WTC11 (cell line): ENCODE measurements at regions not wholly inside any gene's neighbourhood (a gene's known extent, or its start where the extent isn't known, plus 50 kb on each side); places are given as distances from the start of the nearest gene placed in this dataset.

ENCODE experiments used
- ATAC-seq: fragments of 200-7000 bp; cut with Tn5 transposase; 2 replicates; pipeline ENCODE4 v1.10.0; 2021; ENCODE audit warnings: mild to moderate bottlenecking, moderate library complexity
- CTCF ChIA-PET: fragments of 300-600 bp; sonication (Branson Sonifier 250); formaldehyde crosslinking; loops from one replicate; lab custom pipeline; 2021; ENCODE audit warnings: antibody characterized with exemption; lab: Charles Lee
- POLR2A ChIA-PET: fragments of 350-600 bp; sonication (Branson Sonifier 250); formaldehyde crosslinking; loops from one replicate; lab custom pipeline; 2021; ENCODE audit warnings: antibody characterized with exemption; lab: Charles Lee
- DNase-seq: peaks from one replicate; pipeline ENCODE4 v3.0.0; 2021; ENCODE audit warnings: low spot score
- H3K27ac Mint-ChIP-seq: 2 replicates; pipeline ENCODE4 v1.8.0; 2021; ENCODE audit warnings: mixed read lengths
- H3K27me3 Mint-ChIP-seq: 2 replicates; pipeline ENCODE4 v1.8.0; 2021; ENCODE audit warnings: low read depth, mild to moderate bottlenecking, moderate library complexity, mixed read lengths
- H3K36me3 Mint-ChIP-seq: 2 replicates; pipeline ENCODE4 v1.8.0; 2021; ENCODE audit warnings: mixed read lengths
- H3K4me1 Mint-ChIP-seq: 2 replicates; pipeline ENCODE4 v1.8.0; 2022; ENCODE audit warnings: mixed read lengths
- H3K4me3 Mint-ChIP-seq: 2 replicates; pipeline ENCODE4 v1.8.0; 2021; ENCODE audit warnings: mild to moderate bottlenecking, moderate library complexity, mixed read lengths
- H3K9me3 Mint-ChIP-seq: 2 replicates; pipeline ENCODE4 v1.8.0; 2021; ENCODE audit warnings: mixed read lengths
- ATF3 ChIP-seq: sonication (generic); formaldehyde crosslinking; conservative IDR thresholded peaks from 2 replicates; pipeline ENCODE4 v1.8.1; 2022; ENCODE audit warnings: mild to moderate bottlenecking, missing genetic modification reagents
- CREM ChIP-seq: sonication (generic); formaldehyde crosslinking; IDR thresholded peaks from 2 replicates; pipeline ENCODE4 v1.8.1; 2022; ENCODE audit warnings: mild to moderate bottlenecking, missing genetic modification reagents, moderate library complexity
- EMX1 ChIP-seq: fragments of 250-450 bp; sonication (Bioruptor Pico); IDR thresholded peaks from 2 replicates; pipeline ENCODE4 v1.8.0; 2021; ENCODE audit warnings: mild to moderate bottlenecking
- ESRRA ChIP-seq: sonication (generic); formaldehyde crosslinking; IDR thresholded peaks from 2 replicates; pipeline ENCODE4 v1.8.1; 2022; ENCODE audit warnings: mild to moderate bottlenecking, missing genetic modification reagents, borderline replicate concordance
- FOXJ3 ChIP-seq: sonication (generic); formaldehyde crosslinking; IDR thresholded peaks from 2 replicates; pipeline ENCODE4 v1.9.0; 2021; ENCODE audit warnings: missing genetic modification reagents, mild to moderate bottlenecking, borderline replicate concordance
- MXD4 ChIP-seq: fragments of 250-450 bp; sonication (Bioruptor Pico); IDR thresholded peaks from 2 replicates; pipeline ENCODE4 v1.8.0; 2021; ENCODE audit warnings: mild to moderate bottlenecking, moderate library complexity, borderline replicate concordance
- NFATC4 ChIP-seq: fragments of 250-450 bp; sonication (Bioruptor Pico); IDR thresholded peaks from 2 replicates; pipeline ENCODE4 v1.9.0; 2021; ENCODE audit warnings: mild to moderate bottlenecking
- NR2C2 ChIP-seq: sonication (generic); formaldehyde crosslinking; IDR thresholded peaks from 2 replicates; pipeline ENCODE4 v1.8.0; 2022; ENCODE audit warnings: mild to moderate bottlenecking, missing genetic modification reagents
- SMAD3 ChIP-seq: sonication (generic); formaldehyde crosslinking; IDR thresholded peaks from 2 replicates; pipeline ENCODE4 v1.8.0; 2022; ENCODE audit warnings: missing genetic modification reagents, mild to moderate bottlenecking, borderline replicate concordance
- ZBTB43 ChIP-seq: sonication (generic); formaldehyde crosslinking; IDR thresholded peaks from 2 replicates; pipeline ENCODE4 v1.8.1; 2023; ENCODE audit warnings: mild to moderate bottlenecking, missing genetic modification reagents
- ZMAT4 ChIP-seq: fragments of 250-450 bp; sonication (Bioruptor Pico); IDR thresholded peaks from 2 replicates; pipeline ENCODE4 v1.9.0; 2021; ENCODE audit warnings: mild to moderate bottlenecking
- ZNF138 ChIP-seq: sonication (generic); formaldehyde crosslinking; conservative IDR thresholded peaks from 2 replicates; pipeline ENCODE4 v1.8.1; 2022; ENCODE audit warnings: mild to moderate bottlenecking, moderate library complexity, missing genetic modification reagents
- ZNF232 ChIP-seq: sonication (generic); formaldehyde crosslinking; IDR thresholded peaks from 2 replicates; pipeline ENCODE4 v1.8.0; 2022; ENCODE audit warnings: mild to moderate bottlenecking, missing genetic modification reagents
- ZNF396 ChIP-seq: fragments of 250-450 bp; sonication (Bioruptor Pico); IDR thresholded peaks from 2 replicates; pipeline ENCODE4 v1.8.0; 2021; ENCODE audit warnings: mild to moderate bottlenecking, moderate library complexity, borderline replicate concordance
- ZNF423 ChIP-seq: fragments of 250-450 bp; sonication (Bioruptor Pico); IDR thresholded peaks from 2 replicates; pipeline ENCODE4 v2.1.2; 2022; ENCODE audit warnings: mild to moderate bottlenecking, moderate library complexity
- ZSCAN18 ChIP-seq: fragments of 250-450 bp; sonication (Bioruptor Pico); IDR thresholded peaks from 2 replicates; pipeline ENCODE4 v2.1.2; 2022; ENCODE audit warnings: mild to moderate bottlenecking, moderate library complexity
- TF ChIP-seq, protein P1 (sequence below): sonication (generic); formaldehyde crosslinking; IDR thresholded peaks from 2 replicates; pipeline ENCODE4 v1.8.1; 2023; ENCODE audit warnings: mild to moderate bottlenecking, missing genetic modification reagents, borderline replicate concordance
- TF ChIP-seq, protein P2 (sequence below): sonication (generic); formaldehyde crosslinking; IDR thresholded peaks from 2 replicates; pipeline ENCODE4 v1.8.1; 2023; ENCODE audit warnings: mild to moderate bottlenecking, missing genetic modification reagents, moderate library complexity
- TF ChIP-seq, protein P3 (sequence below): sonication (generic); formaldehyde crosslinking; IDR thresholded peaks from 2 replicates; pipeline ENCODE4 v1.8.1; 2022; ENCODE audit warnings: missing genetic modification reagents, borderline replicate concordance

- DNase-seq = no peak
- peaks cover 3% of the 10 kb centered on the region; the same call in 1 of the 2 replicates for H3K27me3 Mint-ChIP-seq
- no peak for TF ChIP-seq NFATC4
- no peak for TF ChIP-seq ZMAT4 (CRISPR knock-in tag)
- H3K36me3 Mint-ChIP-seq = peaks cover 14% of the 10 kb centered on the region
- no peak overlapping the region for H3K27ac Mint-ChIP-seq
- POLR2A ChIA-PET = no interaction called here
- no peaks in the 10 kb centered on the region for H3K4me1 Mint-ChIP-seq
- no peak for ATAC-seq
- CTCF ChIA-PET = interaction anchor here (0.6 kb wide), 1 partner anchor 426 kb away, joined by 3 read pairs; no protein-coding TSS in a partner anchor
- no peak overlapping the region for H3K4me3 Mint-ChIP-seq
- peaks cover 58% of the 10 kb centered on the region for H3K9me3 Mint-ChIP-seq
Measured at GRCh38 chr3:5725801-5726200, 538.3 kb downstream of the EDEM1 start.

DNA sequence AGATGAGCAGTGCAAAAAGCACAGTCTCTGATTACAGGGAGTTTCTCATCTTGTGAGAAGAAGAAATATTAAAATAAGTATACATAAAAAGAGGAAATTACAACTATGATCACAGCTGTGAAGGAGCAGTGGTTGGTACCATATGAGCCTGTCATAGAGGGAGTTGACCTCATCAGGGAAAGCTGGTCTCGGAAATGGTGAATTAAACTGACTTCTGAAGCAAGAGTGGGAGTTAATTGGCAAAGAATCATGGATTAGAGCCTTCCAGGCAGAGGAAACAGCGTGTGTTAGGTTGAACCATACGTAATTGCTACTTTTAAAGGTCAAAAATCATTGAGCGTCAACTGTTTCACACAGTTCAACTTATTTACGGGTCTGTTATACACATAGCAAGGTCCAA lies 539.1 kb downstream of the EDEM1 start:
- Mint-ChIP-seq H3K9me3 (peaks cover 57% of the 10 kb centered on the region), H3K36me3 (peaks cover 12% of the 10 kb centered on the region), H3K4me1 (no peaks in the 10 kb centered on the region), H3K4me3 (no peak overlapping the region), H3K27ac (no peak overlapping the region), H3K27me3 (peaks cover 3% of the 10 kb centered on the region; the same call in 1 of the 2 replicates)
- TF ChIP-seq NR2C2 = no peak
- no peak for TF ChIP-seq ZNF396
- TF ChIP-seq EMX1 (CRISPR knock-in tag) = no peak
- TF ChIP-seq, protein P1, sequence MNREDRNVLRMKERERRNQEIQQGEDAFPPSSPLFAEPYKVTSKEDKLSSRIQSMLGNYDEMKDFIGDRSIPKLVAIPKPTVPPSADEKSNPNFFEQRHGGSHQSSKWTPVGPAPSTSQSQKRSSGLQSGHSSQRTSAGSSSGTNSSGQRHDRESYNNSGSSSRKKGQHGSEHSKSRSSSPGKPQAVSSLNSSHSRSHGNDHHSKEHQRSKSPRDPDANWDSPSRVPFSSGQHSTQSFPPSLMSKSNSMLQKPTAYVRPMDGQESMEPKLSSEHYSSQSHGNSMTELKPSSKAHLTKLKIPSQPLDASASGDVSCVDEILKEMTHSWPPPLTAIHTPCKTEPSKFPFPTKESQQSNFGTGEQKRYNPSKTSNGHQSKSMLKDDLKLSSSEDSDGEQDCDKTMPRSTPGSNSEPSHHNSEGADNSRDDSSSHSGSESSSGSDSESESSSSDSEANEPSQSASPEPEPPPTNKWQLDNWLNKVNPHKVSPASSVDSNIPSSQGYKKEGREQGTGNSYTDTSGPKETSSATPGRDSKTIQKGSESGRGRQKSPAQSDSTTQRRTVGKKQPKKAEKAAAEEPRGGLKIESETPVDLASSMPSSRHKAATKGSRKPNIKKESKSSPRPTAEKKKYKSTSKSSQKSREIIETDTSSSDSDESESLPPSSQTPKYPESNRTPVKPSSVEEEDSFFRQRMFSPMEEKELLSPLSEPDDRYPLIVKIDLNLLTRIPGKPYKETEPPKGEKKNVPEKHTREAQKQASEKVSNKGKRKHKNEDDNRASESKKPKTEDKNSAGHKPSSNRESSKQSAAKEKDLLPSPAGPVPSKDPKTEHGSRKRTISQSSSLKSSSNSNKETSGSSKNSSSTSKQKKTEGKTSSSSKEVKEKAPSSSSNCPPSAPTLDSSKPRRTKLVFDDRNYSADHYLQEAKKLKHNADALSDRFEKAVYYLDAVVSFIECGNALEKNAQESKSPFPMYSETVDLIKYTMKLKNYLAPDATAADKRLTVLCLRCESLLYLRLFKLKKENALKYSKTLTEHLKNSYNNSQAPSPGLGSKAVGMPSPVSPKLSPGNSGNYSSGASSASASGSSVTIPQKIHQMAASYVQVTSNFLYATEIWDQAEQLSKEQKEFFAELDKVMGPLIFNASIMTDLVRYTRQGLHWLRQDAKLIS (CRISPR knock-in tag) = no peak
- TF ChIP-seq MXD4 = no peak
- no peak for TF ChIP-seq ATF3 (CRISPR knock-in tag)
- TF ChIP-seq CREM (CRISPR knock-in tag) = no peak
- no peak for TF ChIP-seq ZBTB43 (CRISPR knock-in tag)
- TF ChIP-seq ZNF138 (CRISPR knock-in tag) = no peak
- no peak for TF ChIP-seq FOXJ3 (CRISPR knock-in tag)
- no peak for TF ChIP-seq ESRRA (CRISPR knock-in tag)
- no peak for TF ChIP-seq ZNF423 (CRISPR knock-in tag)
- no peak for TF ChIP-seq ZSCAN18 (CRISPR knock-in tag)
- no peak for TF ChIP-seq SMAD3 (CRISPR knock-in tag)
- TF ChIP-seq, protein P2, sequence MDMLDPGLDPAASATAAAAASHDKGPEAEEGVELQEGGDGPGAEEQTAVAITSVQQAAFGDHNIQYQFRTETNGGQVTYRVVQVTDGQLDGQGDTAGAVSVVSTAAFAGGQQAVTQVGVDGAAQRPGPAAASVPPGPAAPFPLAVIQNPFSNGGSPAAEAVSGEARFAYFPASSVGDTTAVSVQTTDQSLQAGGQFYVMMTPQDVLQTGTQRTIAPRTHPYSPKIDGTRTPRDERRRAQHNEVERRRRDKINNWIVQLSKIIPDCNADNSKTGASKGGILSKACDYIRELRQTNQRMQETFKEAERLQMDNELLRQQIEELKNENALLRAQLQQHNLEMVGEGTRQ (CRISPR knock-in tag) = no peak
- no peak for TF ChIP-seq ZNF232
- TF ChIP-seq, protein P3, sequence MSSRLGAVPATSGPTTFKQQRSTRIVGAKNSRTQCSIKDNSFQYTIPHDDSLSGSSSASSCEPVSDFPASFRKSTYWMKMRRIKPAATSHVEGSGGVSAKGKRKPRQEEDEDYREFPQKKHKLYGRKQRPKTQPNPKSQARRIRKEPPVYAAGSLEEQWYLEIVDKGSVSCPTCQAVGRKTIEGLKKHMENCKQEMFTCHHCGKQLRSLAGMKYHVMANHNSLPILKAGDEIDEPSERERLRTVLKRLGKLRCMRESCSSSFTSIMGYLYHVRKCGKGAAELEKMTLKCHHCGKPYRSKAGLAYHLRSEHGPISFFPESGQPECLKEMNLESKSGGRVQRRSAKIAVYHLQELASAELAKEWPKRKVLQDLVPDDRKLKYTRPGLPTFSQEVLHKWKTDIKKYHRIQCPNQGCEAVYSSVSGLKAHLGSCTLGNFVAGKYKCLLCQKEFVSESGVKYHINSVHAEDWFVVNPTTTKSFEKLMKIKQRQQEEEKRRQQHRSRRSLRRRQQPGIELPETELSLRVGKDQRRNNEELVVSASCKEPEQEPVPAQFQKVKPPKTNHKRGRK = no peak
- ATAC-seq (no peak), DNase-seq (no peak)
- ChIA-PET CTCF (no interaction called here), POLR2A (no interaction called here)
